ENCODE measurements at regions not wholly inside any gene's neighbourhood (a gene's known extent, or its start where the extent isn't known, plus 50 kb on each side); places are given as distances from the start of the nearest gene placed in this dataset.

- TF ChIP-seq CTCF (IDR thresholded peaks at IDR 0.05; ENCODE audit: borderline replicate concordance, extremely low read depth, low read length, poor library complexity, severe bottlenecking) (no peak), EZH2 (IDR thresholded peaks at IDR 0.05; ENCODE audit: borderline replicate concordance, low read depth, low read length, severe bottlenecking) (no peak)
- peaks cover 5% of the 10 kb centered on the region for H3K9me3 ChIP-seq (ENCODE audit: insufficient read depth, low read length, severe bottlenecking)
- H3K9ac ChIP-seq (ENCODE audit: low read depth, low read length) = no peak overlapping the region
- no peak overlapping the region for H2AFZ ChIP-seq (ENCODE audit: low read depth, low read length)
- no peak for ATAC-seq (ENCODE audit: insufficient read depth, low read depth)
- peaks cover under 1% of the 10 kb centered on the region; the same call in 1 of the 2 replicates for H3K4me1 ChIP-seq (ENCODE audit: insufficient read depth, low read length)
- H3K36me3 ChIP-seq (ENCODE audit: insufficient read depth, low read length) = no peaks in the 10 kb centered on the region
- no peak overlapping the region for H3K4me2 ChIP-seq (ENCODE audit: insufficient read depth, low read length)
- H3K27me3 ChIP-seq (ENCODE audit: insufficient read depth, low read length, poor library complexity) = no peaks in the 10 kb centered on the region
- H3K79me2 ChIP-seq (ENCODE audit: insufficient read depth, low read length) = no peaks in the 10 kb centered on the region
- H3K4me3 ChIP-seq (ENCODE audit: low read depth in 1 of 2, low read length in 2 of 2) = no peak overlapping the region
- no peak for DNase-seq
- no peaks in the 10 kb centered on the region for H4K20me1 ChIP-seq (ENCODE audit: insufficient read depth, low read length)
- H3K27ac ChIP-seq (ENCODE audit: low read length) = no peak overlapping the region
Measured at GRCh38 chr5:121735618-121736017, 116.1 kb upstream of the FTMT start.

- no peak overlapping the region for H2AFZ ChIP-seq (ENCODE audit: low read depth, low read length)
- no peaks in the 10 kb centered on the region for H3K27me3 ChIP-seq (ENCODE audit: insufficient read depth, low read length, poor library complexity)
- DNase-seq (no peak), ATAC-seq (ENCODE audit: insufficient read depth, low read depth) (no peak)
- no peak overlapping the region for H3K27ac ChIP-seq (ENCODE audit: low read length)
- no peaks in the 10 kb centered on the region for H3K36me3 ChIP-seq (ENCODE audit: insufficient read depth, low read length)
- H3K4me1 ChIP-seq (ENCODE audit: insufficient read depth, low read length) = peaks cover 13% of the 10 kb centered on the region
- TF ChIP-seq EZH2 (IDR thresholded peaks at IDR 0.05; ENCODE audit: borderline replicate concordance, low read depth, low read length, severe bottlenecking) (no peak), CTCF (IDR thresholded peaks at IDR 0.05; ENCODE audit: borderline replicate concordance, extremely low read depth, low read length, poor library complexity, severe bottlenecking) (no peak)
- no peak overlapping the region for H3K4me2 ChIP-seq (ENCODE audit: insufficient read depth, low read length)
- no peak overlapping the region for H3K4me3 ChIP-seq (ENCODE audit: low read depth in 1 of 2, low read length in 2 of 2)
- peaks cover 5% of the 10 kb centered on the region for H3K9me3 ChIP-seq (ENCODE audit: insufficient read depth, low read length, severe bottlenecking)
- H4K20me1 ChIP-seq (ENCODE audit: insufficient read depth, low read length) = no peaks in the 10 kb centered on the region
- no peaks in the 10 kb centered on the region for H3K79me2 ChIP-seq (ENCODE audit: insufficient read depth, low read length)
- no peak overlapping the region for H3K9ac ChIP-seq (ENCODE audit: low read depth, low read length)
Measured at GRCh38 chr5:121737120-121737519, 114.6 kb upstream of the FTMT start.

GRCh38 chr5:121741156-121741555 lies 110.5 kb upstream of the FTMT start:
- H3K36me3 ChIP-seq (ENCODE audit: insufficient read depth, low read length) = no peaks in the 10 kb centered on the region
- H3K27me3 ChIP-seq (ENCODE audit: insufficient read depth, low read length, poor library complexity) = no peaks in the 10 kb centered on the region
- peaks cover 5% of the 10 kb centered on the region for H3K9me3 ChIP-seq (ENCODE audit: insufficient read depth, low read length, severe bottlenecking)
- peak; percentile 57 for DNase-seq
- TF ChIP-seq CTCF (IDR thresholded peaks at IDR 0.05; ENCODE audit: borderline replicate concordance, extremely low read depth, low read length, poor library complexity, severe bottlenecking) = no peak
- TF ChIP-seq EZH2 (IDR thresholded peaks at IDR 0.05; ENCODE audit: borderline replicate concordance, low read depth, low read length, severe bottlenecking) = no peak
- no peak overlapping the region for H3K27ac ChIP-seq (ENCODE audit: low read length)
- no peak overlapping the region for H3K9ac ChIP-seq (ENCODE audit: low read depth, low read length)
- no peak overlapping the region for H3K4me3 ChIP-seq (ENCODE audit: low read depth in 1 of 2, low read length in 2 of 2)
- peak overlapping the region; percentile 19; the same call in 1 of the 2 replicates for H2AFZ ChIP-seq (ENCODE audit: low read depth, low read length)
- no peak overlapping the region for H3K4me2 ChIP-seq (ENCODE audit: insufficient read depth, low read length)
- no peaks in the 10 kb centered on the region for H4K20me1 ChIP-seq (ENCODE audit: insufficient read depth, low read length)
- ATAC-seq (ENCODE audit: insufficient read depth, low read depth) = peak; percentile 92
- H3K79me2 ChIP-seq (ENCODE audit: insufficient read depth, low read length) = no peaks in the 10 kb centered on the region
- H3K4me1 ChIP-seq (ENCODE audit: insufficient read depth, low read length) = peaks cover 13% of the 10 kb centered on the region

GRCh38 chr5:121744577-121744976 lies 107.1 kb upstream of the FTMT start:
- Histone ChIP-seq H3K4me2 (ENCODE audit: insufficient read depth, low read length) (no peak overlapping the region), H3K9me3 (ENCODE audit: insufficient read depth, low read length, severe bottlenecking) (peaks cover 1% of the 10 kb centered on the region), H3K4me1 (ENCODE audit: insufficient read depth, low read length) (peaks cover 13% of the 10 kb centered on the region), H3K36me3 (ENCODE audit: insufficient read depth, low read length) (no peaks in the 10 kb centered on the region), H3K27ac (ENCODE audit: low read length) (no peak overlapping the region), H3K4me3 (ENCODE audit: low read depth in 1 of 2, low read length in 2 of 2) (no peak overlapping the region), H4K20me1 (ENCODE audit: insufficient read depth, low read length) (no peaks in the 10 kb centered on the region), H3K27me3 (ENCODE audit: insufficient read depth, low read length, poor library complexity) (no peaks in the 10 kb centered on the region), H3K9ac (ENCODE audit: low read depth, low read length) (no peak overlapping the region), H2AFZ (ENCODE audit: low read depth, low read length) (no peak overlapping the region), H3K79me2 (ENCODE audit: insufficient read depth, low read length) (no peaks in the 10 kb centered on the region)
- DNase-seq = no peak
- ATAC-seq (ENCODE audit: insufficient read depth, low read depth) = no peak
- TF ChIP-seq CTCF (IDR thresholded peaks at IDR 0.05; ENCODE audit: borderline replicate concordance, extremely low read depth, low read length, poor library complexity, severe bottlenecking) = no peak
- TF ChIP-seq EZH2 (IDR thresholded peaks at IDR 0.05; ENCODE audit: borderline replicate concordance, low read depth, low read length, severe bottlenecking) = no peak
